Nucleus accumbens (tissue), 56 donors: ENCODE measurements at regions not wholly inside any gene's neighbourhood (a gene's known extent, or its start where the extent isn't known, plus 50 kb on each side); places are given as distances from the start of the nearest gene placed in this dataset.
"Not testable (repeated sequence)": the region's sequence is repeated elsewhere in the genome, so short reads cannot be mapped to it uniquely, and the experiment has no call there.

Source experiments
- DNase-seq, 56 donors: peaks; one replicate each; lab custom pipeline; 2025; lab: John Stamatoyannopoulos, UW

- DNase-seq: no peak
Measured at GRCh38 chr3:66910266-66911055, 87.6 kb upstream of the KBTBD8 start.

- no peak for DNase-seq
Measured at GRCh38 chr3:66912306-66912705, 85.8 kb upstream of the KBTBD8 start.

- no peak for DNase-seq
Measured at GRCh38 chr3:66922058-66922457, 76.0 kb upstream of the KBTBD8 start.

- no peak for DNase-seq
Measured at GRCh38 chr3:66923969-66924368, 74.1 kb upstream of the KBTBD8 start.

- DNase-seq: no peak
Measured at GRCh38 chr3:66928252-66928651, 69.9 kb upstream of the KBTBD8 start.

- DNase-seq: no peak
Measured at GRCh38 chr3:66931291-66931690, 66.8 kb upstream of the KBTBD8 start.

- DNase-seq: no peak
Measured at GRCh38 chr3:66931699-66932098, 66.4 kb upstream of the KBTBD8 start.

GRCh38 chr3:66933233-66933632 lies 64.9 kb upstream of the KBTBD8 start:
- DNase-seq: no peak

GRCh38 chr3:66934041-66934440 lies 64.1 kb upstream of the KBTBD8 start:
- DNase-seq: no peak

- no peak for DNase-seq
Measured at GRCh38 chr3:66934725-66935124, 63.4 kb upstream of the KBTBD8 start.

GRCh38 chr3:66937041-66937440 lies 61.1 kb upstream of the KBTBD8 start:
- not testable (repeated sequence) for DNase-seq

GRCh38 chr3:66938338-66938963 lies 59.7 kb upstream of the KBTBD8 start:
- peak in 35 of 56 donors; percentile 0 to 57 (median 9) for DNase-seq

GRCh38 chr3:66948041-66948440 lies 50.1 kb upstream of the KBTBD8 start:
- no peak for DNase-seq
